ENCODE measurements at regions not wholly inside any gene's neighbourhood (a gene's known extent, or its start where the extent isn't known, plus 50 kb on each side); places are given as distances from the start of the nearest gene placed in this dataset.

GRCh38 chr13:82344867-82345266, 1537.4 kb downstream of the SLITRK1 start:
- Histone ChIP-seq H3K27ac (ENCODE audit: low read depth in 1 of 2, low read length in 2 of 2) (no peak overlapping the region), H4K20me1 (ENCODE audit: insufficient read depth, low read length) (no peaks in the 10 kb centered on the region), H3K9ac (ENCODE audit: insufficient read depth, low read length, poor library complexity, severe bottlenecking) (no peak overlapping the region), H3K4me3 (replicated peaks in 1 of 3; ENCODE audit: low read depth in 2 of 3, low read length in 3 of 3) (no peak overlapping the region), H3K4me2 (replicated peaks; ENCODE audit: extremely low read depth, low read length, poor library complexity, severe bottlenecking) (no peak overlapping the region), H2AFZ (ENCODE audit: insufficient read depth, low read depth, low read length, poor library complexity, severe bottlenecking) (no peak overlapping the region), H3K9me3 (replicated peaks in 1 of 2; ENCODE audit: control insufficient read depth in 1 of 2, insufficient read depth in 1 of 2, low read length in 2 of 2) (no peaks in the 10 kb centered on the region), H3K4me1 (ENCODE audit: control insufficient read depth in 1 of 2, insufficient read depth in 2 of 2, low read length in 2 of 2) (no peaks in the 10 kb centered on the region), H3K36me3 (replicated peaks in 1 of 2; ENCODE audit: control insufficient read depth in 1 of 2, insufficient read depth in 2 of 2, low read length in 2 of 2) (no peaks in the 10 kb centered on the region), H3K27me3 (ENCODE audit: control insufficient read depth in 2 of 2, insufficient read depth in 2 of 2, low read length in 2 of 2) (no peaks in the 10 kb centered on the region), H3K79me2 (ENCODE audit: insufficient read depth, low read length) (no peaks in the 10 kb centered on the region)
- no CpG with 5 or more reads among the region's 1 CpG for WGBS (ENCODE audit: insufficient coverage)
- TF ChIP-seq, protein P1, sequence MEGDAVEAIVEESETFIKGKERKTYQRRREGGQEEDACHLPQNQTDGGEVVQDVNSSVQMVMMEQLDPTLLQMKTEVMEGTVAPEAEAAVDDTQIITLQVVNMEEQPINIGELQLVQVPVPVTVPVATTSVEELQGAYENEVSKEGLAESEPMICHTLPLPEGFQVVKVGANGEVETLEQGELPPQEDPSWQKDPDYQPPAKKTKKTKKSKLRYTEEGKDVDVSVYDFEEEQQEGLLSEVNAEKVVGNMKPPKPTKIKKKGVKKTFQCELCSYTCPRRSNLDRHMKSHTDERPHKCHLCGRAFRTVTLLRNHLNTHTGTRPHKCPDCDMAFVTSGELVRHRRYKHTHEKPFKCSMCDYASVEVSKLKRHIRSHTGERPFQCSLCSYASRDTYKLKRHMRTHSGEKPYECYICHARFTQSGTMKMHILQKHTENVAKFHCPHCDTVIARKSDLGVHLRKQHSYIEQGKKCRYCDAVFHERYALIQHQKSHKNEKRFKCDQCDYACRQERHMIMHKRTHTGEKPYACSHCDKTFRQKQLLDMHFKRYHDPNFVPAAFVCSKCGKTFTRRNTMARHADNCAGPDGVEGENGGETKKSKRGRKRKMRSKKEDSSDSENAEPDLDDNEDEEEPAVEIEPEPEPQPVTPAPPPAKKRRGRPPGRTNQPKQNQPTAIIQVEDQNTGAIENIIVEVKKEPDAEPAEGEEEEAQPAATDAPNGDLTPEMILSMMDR (IDR thresholded peaks at IDR 0.05): no peak
- Mint-ChIP-seq H3K36me3 (no peaks in the 10 kb centered on the region), H3K4me3 (no peak overlapping the region), H3K4me1 (no peaks in the 10 kb centered on the region), H3K27me3 (ENCODE audit: low read depth in 3 of 3) (no peaks in the 10 kb centered on the region), H3K9me3 (peaks cover 0 to 3% (median 0%) of the 10 kb centered on the region in 7 donors), H3K27ac (no peak overlapping the region)
- no peak for DNase-seq
- intact Hi-C loops (cut with micrococcal nuclease): no loop called here

- TF ChIP-seq, protein P1 (IDR thresholded peaks at IDR 0.05): no peak
- H3K27me3 Mint-ChIP-seq (ENCODE audit: low read depth in 3 of 3): peaks cover 0 to 2% (median 0%) of the 10 kb centered on the region in 3 donors
- Histone ChIP-seq H3K4me2 (replicated peaks; ENCODE audit: extremely low read depth, low read length, poor library complexity, severe bottlenecking) (no peak overlapping the region), H3K4me1 (ENCODE audit: control insufficient read depth in 1 of 2, insufficient read depth in 2 of 2, low read length in 2 of 2) (no peaks in the 10 kb centered on the region), H3K36me3 (replicated peaks in 1 of 2; ENCODE audit: control insufficient read depth in 1 of 2, insufficient read depth in 2 of 2, low read length in 2 of 2) (no peaks in the 10 kb centered on the region), H3K27ac (ENCODE audit: low read depth in 1 of 2, low read length in 2 of 2) (no peak overlapping the region), H3K9me3 (replicated peaks in 1 of 2; ENCODE audit: control insufficient read depth in 1 of 2, insufficient read depth in 1 of 2, low read length in 2 of 2) (peaks cover 0 to 3% of the 10 kb centered on the region in 2 donors), H4K20me1 (ENCODE audit: insufficient read depth, low read length) (no peaks in the 10 kb centered on the region), H3K9ac (ENCODE audit: insufficient read depth, low read length, poor library complexity, severe bottlenecking) (no peak overlapping the region), H3K27me3 (ENCODE audit: control insufficient read depth in 2 of 2, insufficient read depth in 2 of 2, low read length in 2 of 2) (no peaks in the 10 kb centered on the region), H3K4me3 (replicated peaks in 1 of 3; ENCODE audit: low read depth in 2 of 3, low read length in 3 of 3) (no peak overlapping the region), H3K79me2 (ENCODE audit: insufficient read depth, low read length) (no peaks in the 10 kb centered on the region), H2AFZ (ENCODE audit: insufficient read depth, low read depth, low read length, poor library complexity, severe bottlenecking) (no peak overlapping the region)
- WGBS (ENCODE audit: insufficient coverage): no CpG with 5 or more reads among the region's 1 CpG
- no peak overlapping the region for H3K27ac Mint-ChIP-seq
- no peaks in the 10 kb centered on the region for H3K36me3 Mint-ChIP-seq
- no peaks in the 10 kb centered on the region for H3K4me1 Mint-ChIP-seq
- no peak for DNase-seq
- H3K9me3 Mint-ChIP-seq: peaks cover 0 to 3% (median 0%) of the 10 kb centered on the region in 7 donors
- H3K4me3 Mint-ChIP-seq: no peak overlapping the region
- intact Hi-C loops (cut with micrococcal nuclease): no loop called here
Measured at GRCh38 chr13:82341116-82341515, 1541.2 kb downstream of the SLITRK1 start.

All from CD14-positive monocyte (primary cell).